ENCODE measurements at regions not wholly inside any gene's neighbourhood (a gene's known extent, or its start where the extent isn't known, plus 50 kb on each side); places are given as distances from the start of the nearest gene placed in this dataset.

DNA sequence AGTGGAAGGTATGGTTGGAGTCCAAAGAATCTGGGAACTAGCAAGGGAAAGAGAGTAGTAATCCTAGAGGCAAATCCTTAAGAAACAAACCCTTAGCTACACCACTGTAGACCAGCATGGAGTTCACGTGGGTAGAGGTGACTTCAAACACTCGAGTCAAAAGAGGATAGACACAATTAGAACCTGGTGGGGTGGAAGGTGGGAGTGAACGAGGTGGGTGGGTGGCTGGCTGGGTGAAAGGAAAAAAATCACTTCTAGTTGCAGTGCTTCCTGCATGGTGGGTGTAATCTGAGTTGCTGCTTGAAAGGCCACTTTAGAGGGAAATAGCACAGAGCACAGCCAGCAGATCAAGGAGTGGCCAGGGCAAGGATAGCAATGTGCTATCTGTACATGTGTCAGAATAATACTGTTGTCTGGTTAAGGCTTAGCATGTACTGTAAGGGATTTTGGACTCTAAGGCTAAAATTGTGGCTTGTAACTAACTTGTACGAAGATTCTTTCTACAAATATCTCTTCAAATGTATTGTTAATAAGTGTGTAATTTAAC lies 356.2 kb downstream of the GRIA2 start:
- DNase-seq (no peak), ATAC-seq (no peak)
- TF ChIP-seq, protein P1, sequence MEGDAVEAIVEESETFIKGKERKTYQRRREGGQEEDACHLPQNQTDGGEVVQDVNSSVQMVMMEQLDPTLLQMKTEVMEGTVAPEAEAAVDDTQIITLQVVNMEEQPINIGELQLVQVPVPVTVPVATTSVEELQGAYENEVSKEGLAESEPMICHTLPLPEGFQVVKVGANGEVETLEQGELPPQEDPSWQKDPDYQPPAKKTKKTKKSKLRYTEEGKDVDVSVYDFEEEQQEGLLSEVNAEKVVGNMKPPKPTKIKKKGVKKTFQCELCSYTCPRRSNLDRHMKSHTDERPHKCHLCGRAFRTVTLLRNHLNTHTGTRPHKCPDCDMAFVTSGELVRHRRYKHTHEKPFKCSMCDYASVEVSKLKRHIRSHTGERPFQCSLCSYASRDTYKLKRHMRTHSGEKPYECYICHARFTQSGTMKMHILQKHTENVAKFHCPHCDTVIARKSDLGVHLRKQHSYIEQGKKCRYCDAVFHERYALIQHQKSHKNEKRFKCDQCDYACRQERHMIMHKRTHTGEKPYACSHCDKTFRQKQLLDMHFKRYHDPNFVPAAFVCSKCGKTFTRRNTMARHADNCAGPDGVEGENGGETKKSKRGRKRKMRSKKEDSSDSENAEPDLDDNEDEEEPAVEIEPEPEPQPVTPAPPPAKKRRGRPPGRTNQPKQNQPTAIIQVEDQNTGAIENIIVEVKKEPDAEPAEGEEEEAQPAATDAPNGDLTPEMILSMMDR (IDR thresholded peaks at IDR 0.05), result no peak
- H3K27ac ChIP-seq (ENCODE audit: low read length), result no peak overlapping the region
- no peaks in the 10 kb centered on the region for H3K4me1 ChIP-seq (ENCODE audit: control insufficient read depth, insufficient read depth, low read length)
- H3K4me3 Mint-ChIP-seq, result no peak overlapping the region
- intact Hi-C loops (cut with micrococcal nuclease), result no loop called here
- H3K36me3 ChIP-seq (ENCODE audit: control insufficient read depth, insufficient read depth, low read length), result no peaks in the 10 kb centered on the region
- WGBS (ENCODE audit: insufficient coverage), result 58% methylated on average over 3 of the region's 4 CpGs
- no peak overlapping the region for H3K27ac Mint-ChIP-seq
- peaks cover 7% of the 10 kb centered on the region for H3K9me3 ChIP-seq (ENCODE audit: control insufficient read depth, insufficient read depth, low read length)
- no peaks in the 10 kb centered on the region for H3K27me3 Mint-ChIP-seq (ENCODE audit: low read depth in 2 of 2)
- H3K36me3 Mint-ChIP-seq, result no peaks in the 10 kb centered on the region
- H3K27me3 ChIP-seq (ENCODE audit: control insufficient read depth, insufficient read depth, low read length), result no peaks in the 10 kb centered on the region
- H3K4me1 Mint-ChIP-seq, result no peaks in the 10 kb centered on the region
- H3K9me3 Mint-ChIP-seq, result peaks cover 4 to 9% of the 10 kb centered on the region in 2 donors
- no peak overlapping the region for H3K4me3 ChIP-seq (ENCODE audit: low read length)

DNA sequence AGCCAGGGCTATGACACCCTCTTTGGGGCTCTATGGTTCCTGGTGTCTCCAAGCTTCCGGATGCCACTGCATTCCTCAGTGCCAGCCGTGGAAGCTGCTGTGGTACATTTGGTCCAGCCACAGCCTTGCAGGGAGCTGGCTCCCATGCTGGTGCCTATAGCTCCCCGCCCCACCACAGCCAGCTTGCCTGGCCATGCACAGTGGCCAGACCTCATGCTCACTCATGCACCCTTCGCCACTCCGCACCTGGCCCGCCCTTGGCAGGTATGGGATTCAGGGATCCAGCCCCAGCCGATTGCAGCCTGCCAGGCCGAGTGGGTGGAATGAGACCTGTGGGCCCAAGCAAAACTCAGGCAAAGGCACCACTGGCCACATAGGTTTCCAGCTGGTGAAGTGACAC lies 354.8 kb downstream of the GRIA2 start:
- Mint-ChIP-seq H3K27me3 (ENCODE audit: low read depth in 2 of 2) (no peaks in the 10 kb centered on the region), H3K9me3 (peaks cover 2 to 6% of the 10 kb centered on the region in 2 donors), H3K27ac (no peak overlapping the region), H3K36me3 (no peaks in the 10 kb centered on the region), H3K4me3 (no peak overlapping the region), H3K4me1 (no peaks in the 10 kb centered on the region)
- TF ChIP-seq, protein P1 (IDR thresholded peaks at IDR 0.05), result no peak
- H3K4me1 ChIP-seq (ENCODE audit: control insufficient read depth, insufficient read depth, low read length), result no peaks in the 10 kb centered on the region
- H3K27me3 ChIP-seq (ENCODE audit: control insufficient read depth, insufficient read depth, low read length), result no peaks in the 10 kb centered on the region
- DNase-seq (no peak), ATAC-seq (no peak)
- H3K27ac ChIP-seq (ENCODE audit: low read length), result no peak overlapping the region
- H3K4me3 ChIP-seq (ENCODE audit: low read length), result no peak overlapping the region
- WGBS (ENCODE audit: insufficient coverage), result 91% methylated on average over 8 of the region's 8 CpGs
- H3K9me3 ChIP-seq (ENCODE audit: control insufficient read depth, insufficient read depth, low read length), result peaks cover 7% of the 10 kb centered on the region
- no peaks in the 10 kb centered on the region for H3K36me3 ChIP-seq (ENCODE audit: control insufficient read depth, insufficient read depth, low read length)
- intact Hi-C loops (cut with micrococcal nuclease), result no loop called here

DNA sequence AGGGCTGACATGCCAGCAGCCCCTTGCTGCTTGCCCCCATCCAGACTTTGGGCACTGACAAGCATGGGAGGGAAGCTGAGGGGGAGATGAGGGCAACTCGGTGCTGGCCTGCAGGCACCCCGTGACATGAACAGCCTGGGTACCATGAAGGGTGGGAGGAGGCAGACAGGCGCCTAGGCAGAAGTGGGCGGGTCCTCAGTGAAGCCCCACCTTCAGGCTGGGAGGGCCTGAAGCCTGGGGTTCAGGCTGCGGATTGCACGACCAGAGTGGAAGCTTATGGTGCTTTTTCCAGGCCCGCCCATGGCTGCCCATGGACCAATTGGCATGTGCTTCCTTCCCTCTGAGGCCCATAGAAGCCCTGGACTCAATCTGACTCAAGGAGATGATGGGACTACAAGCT lies 354.1 kb downstream of the GRIA2 start:
- no peaks in the 10 kb centered on the region for H3K27me3 Mint-ChIP-seq (ENCODE audit: low read depth in 2 of 2)
- 88% methylated on average over 7 of the region's 7 CpGs for WGBS (ENCODE audit: insufficient coverage)
- H3K4me3 Mint-ChIP-seq, result no peak overlapping the region
- TF ChIP-seq, protein P1 (IDR thresholded peaks at IDR 0.05), result no peak
- no peak overlapping the region for H3K27ac Mint-ChIP-seq
- no peaks in the 10 kb centered on the region for H3K27me3 ChIP-seq (ENCODE audit: control insufficient read depth, insufficient read depth, low read length)
- peaks cover 0 to 7% of the 10 kb centered on the region in 2 donors for H3K9me3 Mint-ChIP-seq
- H3K27ac ChIP-seq (ENCODE audit: low read length), result no peak overlapping the region
- peaks cover 7% of the 10 kb centered on the region for H3K9me3 ChIP-seq (ENCODE audit: control insufficient read depth, insufficient read depth, low read length)
- DNase-seq (no peak), ATAC-seq (no peak)
- intact Hi-C loops (cut with micrococcal nuclease), result no loop called here
- no peaks in the 10 kb centered on the region for H3K36me3 ChIP-seq (ENCODE audit: control insufficient read depth, insufficient read depth, low read length)
- H3K36me3 Mint-ChIP-seq, result no peaks in the 10 kb centered on the region
- H3K4me3 ChIP-seq (ENCODE audit: low read length), result no peak overlapping the region
- no peaks in the 10 kb centered on the region for H3K4me1 ChIP-seq (ENCODE audit: control insufficient read depth, insufficient read depth, low read length)
- H3K4me1 Mint-ChIP-seq, result no peaks in the 10 kb centered on the region

DNA sequence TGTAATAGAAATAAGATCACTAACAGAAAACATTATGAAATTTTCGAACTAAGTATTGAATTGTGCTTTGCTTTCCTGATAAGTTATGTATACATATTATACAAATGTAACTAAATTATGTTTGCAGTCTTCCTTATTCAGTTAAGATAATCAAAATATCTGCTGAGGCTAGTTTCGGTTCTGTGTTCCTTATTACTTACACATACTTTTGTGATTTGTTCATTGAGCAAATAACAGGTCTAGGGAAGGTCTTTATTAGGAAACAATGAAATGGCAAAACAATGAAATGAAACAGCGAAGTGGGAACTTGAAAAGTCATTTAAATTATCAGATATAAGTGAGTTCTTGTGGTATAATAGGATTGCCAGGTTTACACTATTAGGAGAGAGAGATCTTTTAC lies 352.4 kb downstream of the GRIA2 start:
- no peaks in the 10 kb centered on the region for H3K36me3 ChIP-seq (ENCODE audit: control insufficient read depth, insufficient read depth, low read length)
- no peaks in the 10 kb centered on the region for H3K4me1 Mint-ChIP-seq
- no CpG with 5 or more reads among the region's 3 CpGs for WGBS (ENCODE audit: insufficient coverage)
- H3K9me3 ChIP-seq (ENCODE audit: control insufficient read depth, insufficient read depth, low read length), result peaks cover 7% of the 10 kb centered on the region
- TF ChIP-seq, protein P1 (IDR thresholded peaks at IDR 0.05), result no peak
- H3K4me3 Mint-ChIP-seq, result no peak overlapping the region
- peaks cover 0 to 6% of the 10 kb centered on the region in 2 donors for H3K9me3 Mint-ChIP-seq
- intact Hi-C loops (cut with micrococcal nuclease), result no loop called here
- no peaks in the 10 kb centered on the region for H3K36me3 Mint-ChIP-seq
- H3K27ac ChIP-seq (ENCODE audit: low read length), result no peak overlapping the region
- no peak overlapping the region for H3K27ac Mint-ChIP-seq
- ATAC-seq (no peak), DNase-seq (no peak)
- H3K4me3 ChIP-seq (ENCODE audit: low read length), result no peak overlapping the region
- H3K4me1 ChIP-seq (ENCODE audit: control insufficient read depth, insufficient read depth, low read length), result no peaks in the 10 kb centered on the region
- H3K27me3 Mint-ChIP-seq (ENCODE audit: low read depth in 2 of 2), result no peaks in the 10 kb centered on the region
- no peaks in the 10 kb centered on the region for H3K27me3 ChIP-seq (ENCODE audit: control insufficient read depth, insufficient read depth, low read length)
